Astrocyte (in vitro differentiated cells and primary cell): ENCODE measurements at regions not wholly inside any gene's neighbourhood (a gene's known extent, or its start where the extent isn't known, plus 50 kb on each side); places are given as distances from the start of the nearest gene placed in this dataset.

Experiments
- EZH2 ChIP-seq: IDR thresholded peaks from 2 replicates; pipeline ENCODE4 v1.6.1; 2012; ENCODE audit warnings: mild to moderate bottlenecking, low read length, inconsistent platforms; ENCODE audit not compliant: insufficient read depth
- TF ChIP-seq, protein P1 (sequence below): IDR thresholded peaks from 2 replicates; pipeline ENCODE4 v1.5.1; 2011; ENCODE audit warnings: low read depth, mild to moderate bottlenecking, inconsistent platforms, low read length, moderate library complexity; ENCODE audit not compliant: insufficient read depth

DNA sequence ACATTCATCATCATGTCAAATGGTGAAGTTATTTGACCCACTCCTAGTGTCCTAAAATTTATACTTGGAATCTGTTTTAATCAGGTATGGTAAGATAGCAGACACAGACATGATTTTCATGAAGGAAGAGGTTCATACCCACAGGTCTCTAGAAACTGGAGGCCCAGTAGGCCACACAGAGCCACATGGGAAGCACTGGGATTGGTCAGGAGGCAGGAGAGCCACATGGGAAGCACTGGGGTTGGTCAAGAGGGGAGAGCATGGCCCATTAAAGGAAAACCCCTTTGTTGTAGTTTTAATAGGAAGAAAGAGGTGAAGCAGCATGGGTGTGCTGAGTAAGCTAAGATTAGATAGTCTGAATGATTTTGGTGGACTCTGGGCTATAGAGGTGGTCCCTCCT lies 356.9 kb downstream of the MFSD1 start:
- TF ChIP-seq, protein P1, sequence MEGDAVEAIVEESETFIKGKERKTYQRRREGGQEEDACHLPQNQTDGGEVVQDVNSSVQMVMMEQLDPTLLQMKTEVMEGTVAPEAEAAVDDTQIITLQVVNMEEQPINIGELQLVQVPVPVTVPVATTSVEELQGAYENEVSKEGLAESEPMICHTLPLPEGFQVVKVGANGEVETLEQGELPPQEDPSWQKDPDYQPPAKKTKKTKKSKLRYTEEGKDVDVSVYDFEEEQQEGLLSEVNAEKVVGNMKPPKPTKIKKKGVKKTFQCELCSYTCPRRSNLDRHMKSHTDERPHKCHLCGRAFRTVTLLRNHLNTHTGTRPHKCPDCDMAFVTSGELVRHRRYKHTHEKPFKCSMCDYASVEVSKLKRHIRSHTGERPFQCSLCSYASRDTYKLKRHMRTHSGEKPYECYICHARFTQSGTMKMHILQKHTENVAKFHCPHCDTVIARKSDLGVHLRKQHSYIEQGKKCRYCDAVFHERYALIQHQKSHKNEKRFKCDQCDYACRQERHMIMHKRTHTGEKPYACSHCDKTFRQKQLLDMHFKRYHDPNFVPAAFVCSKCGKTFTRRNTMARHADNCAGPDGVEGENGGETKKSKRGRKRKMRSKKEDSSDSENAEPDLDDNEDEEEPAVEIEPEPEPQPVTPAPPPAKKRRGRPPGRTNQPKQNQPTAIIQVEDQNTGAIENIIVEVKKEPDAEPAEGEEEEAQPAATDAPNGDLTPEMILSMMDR: no peak
- no peak for TF ChIP-seq EZH2
